Iris pigment epithelial cell (primary cell): ENCODE measurements at regions not wholly inside any gene's neighbourhood (a gene's known extent, or its start where the extent isn't known, plus 50 kb on each side); places are given as distances from the start of the nearest gene placed in this dataset.
A peak's percentile ranks its signal among the peaks of the same experiment; 100 is the strongest.

Experiments
- DNase-seq: peaks from one replicate; pipeline ENCODE4 v3.0.0-alpha.2; 2011; ENCODE audit warnings: low read depth

DNA sequence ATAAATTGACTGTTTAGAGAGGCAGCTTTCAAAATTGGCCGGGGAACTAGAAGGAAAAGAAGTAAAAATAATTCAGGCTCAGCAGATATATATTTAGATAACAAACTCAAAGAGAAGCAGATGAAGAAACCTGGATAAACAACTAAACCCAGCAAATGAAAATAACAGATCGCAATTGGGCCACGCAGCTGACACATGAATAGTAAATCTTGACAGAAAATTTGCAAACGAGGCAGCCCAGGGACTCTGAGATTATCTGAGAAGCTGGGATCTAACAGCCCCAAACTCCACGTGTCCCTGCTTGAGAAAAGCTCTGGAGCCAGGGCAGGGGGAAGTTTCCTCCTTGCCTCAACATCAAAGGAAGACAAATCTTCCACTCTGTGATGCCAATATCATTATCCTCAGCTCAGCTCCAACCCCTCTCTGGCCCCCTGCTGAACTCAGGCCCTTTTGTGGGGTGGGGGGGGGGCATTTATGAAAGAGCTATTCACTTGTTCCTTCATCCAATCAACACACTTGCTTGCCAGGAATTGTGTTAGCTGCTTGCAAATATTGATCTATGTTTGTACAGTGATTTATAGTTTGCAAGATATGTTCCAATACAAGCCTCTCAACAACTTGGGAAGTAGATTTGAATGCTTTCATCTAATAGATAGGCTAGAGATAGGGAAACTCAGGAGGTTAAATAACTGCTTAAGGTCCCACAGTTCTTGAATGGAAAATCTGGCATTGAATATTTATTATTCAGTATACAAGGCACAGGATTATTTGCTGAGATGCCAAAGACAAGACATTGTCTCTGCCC lies 72.5 kb upstream of the C11orf87 start:
- DNase-seq = no peak

DNA sequence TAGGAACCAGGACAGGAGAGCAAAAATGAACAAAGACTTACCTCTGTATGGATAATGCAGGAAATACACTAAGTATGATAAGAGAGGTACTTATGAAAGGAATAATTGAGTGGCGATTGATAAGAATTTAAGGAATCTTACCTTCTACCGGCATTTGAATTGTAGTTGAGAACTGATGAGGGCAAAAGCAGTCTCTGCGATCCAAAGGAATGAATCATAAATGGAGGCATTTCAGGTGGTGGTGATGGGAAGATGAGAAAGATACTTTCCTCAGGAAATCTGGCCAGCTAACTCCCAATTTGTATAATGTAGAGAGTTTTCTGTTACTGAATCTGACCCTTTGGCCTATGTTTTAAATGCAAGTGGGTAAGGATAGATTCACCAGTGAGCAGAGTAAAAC lies 71.9 kb upstream of the C11orf87 start:
- DNase-seq = no peak

DNA sequence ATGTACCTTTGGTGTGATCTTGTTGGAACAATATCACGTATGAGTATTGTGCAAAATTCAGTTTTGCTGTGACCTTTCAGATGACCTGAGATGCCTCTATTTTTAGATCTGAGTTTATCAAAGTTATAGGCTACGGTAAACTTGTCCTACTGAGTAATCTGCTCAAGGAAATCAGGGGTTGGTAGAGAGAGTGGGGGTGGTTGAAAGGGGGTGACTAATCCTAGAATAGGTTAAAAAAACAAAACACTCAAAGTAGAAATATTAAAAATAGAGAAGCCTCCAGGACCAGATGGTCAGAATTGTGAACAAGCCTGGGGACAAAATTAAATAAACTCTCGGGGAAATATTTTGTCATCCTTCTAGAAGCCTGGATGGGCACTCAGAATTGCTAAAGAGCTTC lies 59.9 kb upstream of the C11orf87 start:
- peak; percentile 16 for DNase-seq

GRCh38 chr11:109363682-109364081 lies 58.3 kb upstream of the C11orf87 start:
- no peak for DNase-seq

- DNase-seq = no peak
These were observed 57.1 kb upstream of the C11orf87 start for GRCh38 chr11:109364851-109365250.

DNA sequence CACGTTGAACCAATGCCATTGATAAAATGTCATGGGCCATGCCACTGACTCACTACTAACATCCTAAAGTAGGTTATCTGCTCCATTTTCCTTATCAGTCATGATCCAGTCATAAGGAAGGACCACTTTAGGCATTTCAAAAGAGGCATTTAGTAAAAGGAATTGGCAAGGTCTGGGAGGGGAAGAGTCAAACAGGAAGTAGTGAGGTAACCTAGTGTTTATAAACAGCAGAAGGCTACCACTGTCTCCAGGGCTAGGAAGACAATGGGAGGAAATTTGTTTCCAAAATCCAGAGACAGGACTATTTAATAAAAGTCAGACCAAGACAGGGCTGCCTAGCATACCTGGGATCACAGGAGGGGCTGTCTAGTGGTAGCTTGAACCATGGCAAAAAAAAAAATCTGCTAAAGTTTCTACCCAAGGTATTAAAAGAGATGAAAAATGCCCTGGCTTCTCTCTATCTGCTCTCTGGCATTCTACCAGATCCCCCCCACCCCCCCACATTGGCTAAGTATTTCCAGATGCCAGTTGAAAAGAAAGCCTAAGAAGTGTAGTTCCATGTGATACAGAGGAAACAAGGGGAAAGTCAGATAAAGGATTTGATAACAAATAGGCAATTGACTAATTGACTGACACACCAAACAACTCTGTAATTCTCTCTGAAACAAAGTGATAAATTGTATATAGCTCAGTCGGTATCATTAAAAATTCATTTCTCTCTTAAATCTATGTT lies 50.4 kb upstream of the C11orf87 start:
- DNase-seq = no peak
